Astrocyte (in vitro differentiated cells and primary cell): ENCODE measurements at regions not wholly inside any gene's neighbourhood (a gene's known extent, or its start where the extent isn't known, plus 50 kb on each side); places are given as distances from the start of the nearest gene placed in this dataset.

Experiments
- EZH2 ChIP-seq: IDR thresholded peaks from 2 replicates; pipeline ENCODE4 v1.6.1; 2012; ENCODE audit warnings: mild to moderate bottlenecking, low read length, inconsistent platforms; ENCODE audit not compliant: insufficient read depth
- TF ChIP-seq, protein P1 (sequence below): IDR thresholded peaks from 2 replicates; pipeline ENCODE4 v1.5.1; 2011; ENCODE audit warnings: low read depth, mild to moderate bottlenecking, inconsistent platforms, low read length, moderate library complexity; ENCODE audit not compliant: insufficient read depth

DNA sequence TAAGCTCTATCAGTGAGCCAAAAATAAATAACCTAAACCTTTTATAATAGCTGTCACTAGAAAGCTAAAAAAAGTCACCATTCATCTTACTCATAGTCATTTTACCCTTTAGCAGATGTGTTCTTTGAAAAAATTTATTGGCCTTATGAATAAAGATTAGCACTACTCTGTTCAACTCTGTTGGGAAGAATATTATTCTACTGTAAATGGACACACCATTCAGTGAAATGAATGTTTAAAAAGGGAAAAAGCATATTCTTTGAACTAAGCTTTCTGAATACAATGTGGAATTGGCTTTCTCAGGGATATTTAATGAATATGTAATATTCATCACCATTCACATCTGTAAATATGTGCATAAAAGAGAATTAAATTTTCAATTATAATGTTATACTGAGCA lies 422.0 kb downstream of the CBLN2 start:
- TF ChIP-seq, protein P1, sequence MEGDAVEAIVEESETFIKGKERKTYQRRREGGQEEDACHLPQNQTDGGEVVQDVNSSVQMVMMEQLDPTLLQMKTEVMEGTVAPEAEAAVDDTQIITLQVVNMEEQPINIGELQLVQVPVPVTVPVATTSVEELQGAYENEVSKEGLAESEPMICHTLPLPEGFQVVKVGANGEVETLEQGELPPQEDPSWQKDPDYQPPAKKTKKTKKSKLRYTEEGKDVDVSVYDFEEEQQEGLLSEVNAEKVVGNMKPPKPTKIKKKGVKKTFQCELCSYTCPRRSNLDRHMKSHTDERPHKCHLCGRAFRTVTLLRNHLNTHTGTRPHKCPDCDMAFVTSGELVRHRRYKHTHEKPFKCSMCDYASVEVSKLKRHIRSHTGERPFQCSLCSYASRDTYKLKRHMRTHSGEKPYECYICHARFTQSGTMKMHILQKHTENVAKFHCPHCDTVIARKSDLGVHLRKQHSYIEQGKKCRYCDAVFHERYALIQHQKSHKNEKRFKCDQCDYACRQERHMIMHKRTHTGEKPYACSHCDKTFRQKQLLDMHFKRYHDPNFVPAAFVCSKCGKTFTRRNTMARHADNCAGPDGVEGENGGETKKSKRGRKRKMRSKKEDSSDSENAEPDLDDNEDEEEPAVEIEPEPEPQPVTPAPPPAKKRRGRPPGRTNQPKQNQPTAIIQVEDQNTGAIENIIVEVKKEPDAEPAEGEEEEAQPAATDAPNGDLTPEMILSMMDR, result no peak
- TF ChIP-seq EZH2, result no peak
